Esophagus muscularis mucosa (tissue), 4 donors: ENCODE measurements at regions not wholly inside any gene's neighbourhood (a gene's known extent, or its start where the extent isn't known, plus 50 kb on each side); places are given as distances from the start of the nearest gene placed in this dataset.

Experiments used
- DNase-seq: peaks from one replicate; pipeline ENCODE4 v3.0.0-alpha.2; 2017; ENCODE audit errors: extremely low spot score
- H3K27ac ChIP-seq, 4 donors: fragments of 200-600 bp; sonication (generic); replicated peaks in 1 of 4; 1 replicate in 3 of 4; 2 replicates in 1 of 4; pipeline ENCODE4 v1.5.1; 2016 to 2019; ENCODE audit warnings: mild to moderate bottlenecking in 1 of 4
- H3K27me3 ChIP-seq, 4 donors: fragments of 200-600 bp; sonication (generic); one replicate each; pipeline versions ENCODE4 v1.5.1 to v1.6.0; 2016 to 2019
- H3K36me3 ChIP-seq, 4 donors: fragments of 200-600 bp; sonication (generic); one replicate each; pipeline ENCODE4 v1.5.1; 2016 to 2019
- H3K4me1 ChIP-seq, 4 donors: fragments of 200-600 bp; sonication (generic); one replicate each; pipeline ENCODE4 v1.5.1; 2016 to 2019
- H3K4me3 ChIP-seq, 4 donors: fragments of 200-600 bp; sonication (generic); 1 replicate in 2 of 4; 2 replicates in 2 of 4; pipeline ENCODE4 v1.5.1; 2016 to 2019; ENCODE audit warnings: mild to moderate bottlenecking in 4 of 4, moderate library complexity in 1 of 4
- H3K9me3 ChIP-seq, 4 donors: fragments of 200-600 bp; sonication (generic); 1 replicate in 3 of 4; 2 replicates in 1 of 4; pipeline ENCODE4 v1.5.1; 2016 to 2019
- EP300 ChIP-seq: sonication (generic); formaldehyde crosslinking; IDR thresholded peaks from one replicate; pipeline ENCODE4 v1.6.1; 2017; ENCODE audit warnings: antibody characterized with exemption
- POLR2A ChIP-seq: fragments of 450-650 bp; IDR thresholded peaks from one replicate; pipeline ENCODE4 v1.6.1; 2017; ENCODE audit warnings: antibody characterized with exemption, moderate library complexity, mild to moderate bottlenecking, low read depth
- POLR2AphosphoS5 ChIP-seq, 2 donors: sonication (generic); formaldehyde crosslinking; IDR thresholded peaks; one replicate each; pipeline ENCODE4 v1.6.1; 2017; ENCODE audit warnings: antibody characterized with exemption in 2 of 2
- WGBS: methylation state at CpG from one replicate; pipeline ENCODE4 v1.1.5; 2018; 5-methylcytosine and 5-hydroxymethylcytosine counted together
- intact Hi-C: fragments of 100-400 bp; cut with DNase I; formaldehyde crosslinking; loops from one replicate; pipeline ENCODE4 v1.15.1; 2023
- TF ChIP-seq, protein P1 (sequence below), 3 experiments: fragments of 200-600 bp in 2 of 3; fragments of 450-650 bp in 1 of 3; sonication (generic) in 2 of 3; IDR thresholded peaks; one replicate each; pipeline ENCODE4 v1.5.1; 2017 to 2019; ENCODE audit warnings: antibody characterized with exemption in 3 of 3, mild to moderate bottlenecking in 2 of 3, moderate library complexity in 1 of 3

DNA sequence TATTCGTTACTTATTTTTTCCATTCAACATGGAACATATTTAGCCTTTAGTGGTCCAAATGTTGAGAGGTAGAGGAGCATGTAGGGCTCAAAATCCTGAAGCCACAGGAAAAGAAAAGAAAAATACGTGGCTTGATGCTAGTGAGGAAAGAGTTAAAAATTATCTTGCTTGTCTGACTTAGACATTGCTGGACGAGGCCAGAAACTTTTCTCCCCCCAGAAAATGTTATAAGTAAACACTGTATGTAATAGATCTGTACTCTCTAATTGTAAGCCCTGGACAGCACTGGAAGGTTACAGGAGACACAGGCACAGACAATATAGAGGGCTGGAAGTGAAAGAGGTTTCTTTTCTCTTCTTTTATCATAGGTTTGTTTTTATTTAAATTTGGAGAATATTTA lies 165.6 kb downstream of the ZFP64 start:
- Histone ChIP-seq H3K27me3 (no peaks in the 10 kb centered on the region), H3K4me1 (no peaks in the 10 kb centered on the region), H3K9me3 (no peaks in the 10 kb centered on the region), H3K4me3 (no peak overlapping the region), H3K27ac (no peak overlapping the region), H3K36me3 (no peaks in the 10 kb centered on the region)
- intact Hi-C loops: no loop called here
- DNase-seq: no peak
- WGBS: 55% methylated on average over 3 of the region's 3 CpGs
- TF ChIP-seq POLR2AphosphoS5 (IDR thresholded peaks at IDR 0.05): no peak
- TF ChIP-seq POLR2A: no peak
- no peak for TF ChIP-seq EP300
- TF ChIP-seq, protein P1, sequence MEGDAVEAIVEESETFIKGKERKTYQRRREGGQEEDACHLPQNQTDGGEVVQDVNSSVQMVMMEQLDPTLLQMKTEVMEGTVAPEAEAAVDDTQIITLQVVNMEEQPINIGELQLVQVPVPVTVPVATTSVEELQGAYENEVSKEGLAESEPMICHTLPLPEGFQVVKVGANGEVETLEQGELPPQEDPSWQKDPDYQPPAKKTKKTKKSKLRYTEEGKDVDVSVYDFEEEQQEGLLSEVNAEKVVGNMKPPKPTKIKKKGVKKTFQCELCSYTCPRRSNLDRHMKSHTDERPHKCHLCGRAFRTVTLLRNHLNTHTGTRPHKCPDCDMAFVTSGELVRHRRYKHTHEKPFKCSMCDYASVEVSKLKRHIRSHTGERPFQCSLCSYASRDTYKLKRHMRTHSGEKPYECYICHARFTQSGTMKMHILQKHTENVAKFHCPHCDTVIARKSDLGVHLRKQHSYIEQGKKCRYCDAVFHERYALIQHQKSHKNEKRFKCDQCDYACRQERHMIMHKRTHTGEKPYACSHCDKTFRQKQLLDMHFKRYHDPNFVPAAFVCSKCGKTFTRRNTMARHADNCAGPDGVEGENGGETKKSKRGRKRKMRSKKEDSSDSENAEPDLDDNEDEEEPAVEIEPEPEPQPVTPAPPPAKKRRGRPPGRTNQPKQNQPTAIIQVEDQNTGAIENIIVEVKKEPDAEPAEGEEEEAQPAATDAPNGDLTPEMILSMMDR (IDR thresholded peaks at IDR 0.05): no peak

DNA sequence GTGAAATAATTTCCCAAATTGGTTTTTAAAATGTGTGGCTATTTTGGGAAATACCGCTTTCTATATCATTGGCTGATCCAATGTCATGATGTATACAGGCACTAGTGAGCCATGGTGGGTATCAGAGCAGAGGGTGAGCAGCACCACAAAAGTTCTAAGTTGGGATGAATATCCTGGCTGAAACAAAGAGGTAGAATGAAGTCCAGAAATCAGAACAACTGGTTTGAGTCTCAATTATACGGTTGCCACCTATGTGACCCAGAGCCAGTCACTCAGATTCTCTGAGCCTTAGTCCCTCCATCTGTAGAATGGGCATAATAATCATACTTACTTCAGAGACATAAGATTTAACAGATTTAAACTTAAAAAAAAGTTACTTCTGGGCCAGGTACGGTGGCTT lies 172.3 kb downstream of the ZFP64 start:
- no peak overlapping the region for H3K4me3 ChIP-seq
- 74% methylated on average over 3 of the region's 3 CpGs for WGBS
- no peak for TF ChIP-seq POLR2A
- TF ChIP-seq POLR2AphosphoS5 (IDR thresholded peaks at IDR 0.05): no peak
- H3K36me3 ChIP-seq: no peaks in the 10 kb centered on the region
- no peaks in the 10 kb centered on the region for H3K4me1 ChIP-seq
- intact Hi-C loops: no loop called here
- H3K27ac ChIP-seq: no peak overlapping the region
- no peaks in the 10 kb centered on the region for H3K9me3 ChIP-seq
- no peak for DNase-seq
- H3K27me3 ChIP-seq: no peaks in the 10 kb centered on the region

GRCh38 chr20:52017669-52018317 lies 173.8 kb downstream of the ZFP64 start:
- DNase-seq: no peak
- Histone ChIP-seq H3K27ac (no peak overlapping the region), H3K9me3 (no peaks in the 10 kb centered on the region), H3K4me3 (no peak overlapping the region), H3K27me3 (no peaks in the 10 kb centered on the region), H3K4me1 (no peaks in the 10 kb centered on the region), H3K36me3 (no peaks in the 10 kb centered on the region)
- intact Hi-C loops: no loop called here
- WGBS: 96% methylated on average over 6 of the region's 6 CpGs
- no peak for TF ChIP-seq EP300
- TF ChIP-seq POLR2A: no peak
- TF ChIP-seq, protein P1 (IDR thresholded peaks at IDR 0.05): no peak
- no peak for TF ChIP-seq POLR2AphosphoS5 (IDR thresholded peaks at IDR 0.05)

GRCh38 chr20:52016022-52016421 lies 175.6 kb downstream of the ZFP64 start:
- 89% methylated on average over 4 of the region's 5 CpGs for WGBS
- no peaks in the 10 kb centered on the region for H3K4me1 ChIP-seq
- H3K36me3 ChIP-seq: no peaks in the 10 kb centered on the region
- DNase-seq: no peak
- no peaks in the 10 kb centered on the region for H3K27me3 ChIP-seq
- no peak for TF ChIP-seq EP300
- TF ChIP-seq, protein P1 (IDR thresholded peaks at IDR 0.05): no peak
- TF ChIP-seq POLR2A: no peak
- no peak for TF ChIP-seq POLR2AphosphoS5 (IDR thresholded peaks at IDR 0.05)
- intact Hi-C loops: no loop called here
- no peak overlapping the region for H3K4me3 ChIP-seq
- H3K9me3 ChIP-seq: peaks cover 0 to 7% (median 3%) of the 10 kb centered on the region in 4 donors
- H3K27ac ChIP-seq: no peak overlapping the region

- Histone ChIP-seq H3K27ac (no peak overlapping the region), H3K27me3 (no peaks in the 10 kb centered on the region), H3K4me1 (no peaks in the 10 kb centered on the region), H3K36me3 (no peaks in the 10 kb centered on the region), H3K4me3 (no peak overlapping the region), H3K9me3 (peaks cover 0 to 13% (median 11%) of the 10 kb centered on the region in 4 donors)
- intact Hi-C loops: no loop called here
- WGBS: 80% methylated on average over 5 of the region's 5 CpGs
- TF ChIP-seq, protein P1 (IDR thresholded peaks at IDR 0.05): no peak
- TF ChIP-seq POLR2AphosphoS5 (IDR thresholded peaks at IDR 0.05) (no peak), POLR2A (no peak), EP300 (no peak)
- DNase-seq: no peak
These were observed 176.4 kb downstream of the ZFP64 start for GRCh38 chr20:52015155-52015554.
